ENCODE measurements at regions not wholly inside any gene's neighbourhood (a gene's known extent, or its start where the extent isn't known, plus 50 kb on each side); places are given as distances from the start of the nearest gene placed in this dataset.

DNA sequence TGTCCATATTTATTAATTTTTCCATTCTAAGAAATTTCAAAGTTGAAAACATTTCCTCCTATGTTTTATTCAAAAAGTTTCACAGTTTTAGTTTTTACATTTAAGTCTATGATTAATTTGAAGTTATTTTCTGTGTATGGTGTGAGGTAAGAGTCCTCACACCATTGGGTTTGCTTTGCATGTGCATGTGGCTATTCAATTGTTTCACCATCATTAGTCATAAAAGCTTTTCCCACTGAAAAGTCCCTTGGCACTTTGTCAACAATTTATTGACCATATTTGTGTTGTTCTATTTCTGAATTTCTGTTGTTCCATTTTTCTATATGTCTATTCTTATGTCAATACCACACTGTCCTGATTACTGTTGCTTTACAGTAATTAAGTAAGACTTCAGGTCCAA is 186.5 kb downstream of the KIF18A start (continued):
- TF ChIP-seq, protein P1, sequence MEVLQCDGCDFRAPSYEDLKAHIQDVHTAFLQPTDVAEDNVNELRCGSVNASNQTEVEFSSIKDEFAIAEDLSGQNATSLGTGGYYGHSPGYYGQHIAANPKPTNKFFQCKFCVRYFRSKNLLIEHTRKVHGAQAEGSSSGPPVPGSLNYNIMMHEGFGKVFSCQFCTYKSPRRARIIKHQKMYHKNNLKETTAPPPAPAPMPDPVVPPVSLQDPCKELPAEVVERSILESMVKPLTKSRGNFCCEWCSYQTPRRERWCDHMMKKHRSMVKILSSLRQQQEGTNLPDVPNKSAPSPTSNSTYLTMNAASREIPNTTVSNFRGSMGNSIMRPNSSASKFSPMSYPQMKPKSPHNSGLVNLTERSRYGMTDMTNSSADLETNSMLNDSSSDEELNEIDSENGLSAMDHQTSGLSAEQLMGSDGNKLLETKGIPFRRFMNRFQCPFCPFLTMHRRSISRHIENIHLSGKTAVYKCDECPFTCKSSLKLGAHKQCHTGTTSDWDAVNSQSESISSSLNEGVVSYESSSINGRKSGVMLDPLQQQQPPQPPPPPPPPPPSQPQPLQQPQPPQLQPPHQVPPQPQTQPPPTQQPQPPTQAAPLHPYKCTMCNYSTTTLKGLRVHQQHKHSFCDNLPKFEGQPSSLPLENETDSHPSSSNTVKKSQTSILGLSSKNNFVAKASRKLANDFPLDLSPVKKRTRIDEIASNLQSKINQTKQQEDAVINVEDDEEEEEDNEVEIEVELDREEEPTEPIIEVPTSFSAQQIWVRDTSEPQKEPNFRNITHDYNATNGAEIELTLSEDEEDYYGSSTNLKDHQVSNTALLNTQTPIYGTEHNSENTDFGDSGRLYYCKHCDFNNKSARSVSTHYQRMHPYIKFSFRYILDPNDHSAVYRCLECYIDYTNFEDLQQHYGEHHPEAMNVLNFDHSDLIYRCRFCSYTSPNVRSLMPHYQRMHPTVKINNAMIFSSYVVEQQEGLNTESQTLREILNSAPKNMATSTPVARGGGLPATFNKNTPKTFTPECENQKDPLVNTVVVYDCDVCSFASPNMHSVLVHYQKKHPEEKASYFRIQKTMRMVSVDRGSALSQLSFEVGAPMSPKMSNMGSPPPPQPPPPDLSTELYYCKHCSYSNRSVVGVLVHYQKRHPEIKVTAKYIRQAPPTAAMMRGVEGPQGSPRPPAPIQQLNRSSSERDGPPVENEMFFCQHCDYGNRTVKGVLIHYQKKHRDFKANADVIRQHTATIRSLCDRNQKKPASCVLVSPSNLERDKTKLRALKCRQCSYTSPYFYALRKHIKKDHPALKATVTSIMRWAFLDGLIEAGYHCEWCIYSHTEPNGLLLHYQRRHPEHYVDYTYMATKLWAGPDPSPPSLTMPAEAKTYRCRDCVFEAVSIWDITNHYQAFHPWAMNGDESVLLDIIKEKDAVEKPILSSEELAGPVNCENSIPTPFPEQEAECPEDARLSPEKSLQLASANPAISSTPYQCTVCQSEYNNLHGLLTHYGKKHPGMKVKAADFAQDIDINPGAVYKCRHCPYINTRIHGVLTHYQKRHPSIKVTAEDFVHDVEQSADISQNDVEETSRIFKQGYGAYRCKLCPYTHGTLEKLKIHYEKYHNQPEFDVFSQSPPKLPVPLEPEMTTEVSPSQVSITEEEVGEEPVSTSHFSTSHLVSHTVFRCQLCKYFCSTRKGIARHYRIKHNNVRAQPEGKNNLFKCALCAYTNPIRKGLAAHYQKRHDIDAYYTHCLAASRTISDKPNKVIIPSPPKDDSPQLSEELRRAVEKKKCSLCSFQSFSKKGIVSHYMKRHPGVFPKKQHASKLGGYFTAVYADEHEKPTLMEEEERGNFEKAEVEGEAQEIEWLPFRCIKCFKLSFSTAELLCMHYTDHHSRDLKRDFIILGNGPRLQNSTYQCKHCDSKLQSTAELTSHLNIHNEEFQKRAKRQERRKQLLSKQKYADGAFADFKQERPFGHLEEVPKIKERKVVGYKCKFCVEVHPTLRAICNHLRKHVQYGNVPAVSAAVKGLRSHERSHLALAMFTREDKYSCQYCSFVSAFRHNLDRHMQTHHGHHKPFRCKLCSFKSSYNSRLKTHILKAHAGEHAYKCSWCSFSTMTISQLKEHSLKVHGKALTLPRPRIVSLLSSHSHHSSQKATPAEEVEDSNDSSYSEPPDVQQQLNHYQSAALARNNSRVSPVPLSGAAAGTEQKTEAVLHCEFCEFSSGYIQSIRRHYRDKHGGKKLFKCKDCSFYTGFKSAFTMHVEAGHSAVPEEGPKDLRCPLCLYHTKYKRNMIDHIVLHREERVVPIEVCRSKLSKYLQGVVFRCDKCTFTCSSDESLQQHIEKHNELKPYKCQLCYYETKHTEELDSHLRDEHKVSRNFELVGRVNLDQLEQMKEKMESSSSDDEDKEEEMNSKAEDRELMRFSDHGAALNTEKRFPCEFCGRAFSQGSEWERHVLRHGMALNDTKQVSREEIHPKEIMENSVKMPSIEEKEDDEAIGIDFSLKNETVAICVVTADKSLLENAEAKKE (CRISPR knock-in tag; IDR thresholded peaks at IDR 0.05) = no peak
- no peak for TF ChIP-seq POLR2AphosphoS5 (IDR thresholded peaks at IDR 0.05; ENCODE audit: low read depth)
- TF ChIP-seq EZH2phosphoT487 (IDR thresholded peaks at IDR 0.05; ENCODE audit: unreplicated experiment) = no peak

DNA sequence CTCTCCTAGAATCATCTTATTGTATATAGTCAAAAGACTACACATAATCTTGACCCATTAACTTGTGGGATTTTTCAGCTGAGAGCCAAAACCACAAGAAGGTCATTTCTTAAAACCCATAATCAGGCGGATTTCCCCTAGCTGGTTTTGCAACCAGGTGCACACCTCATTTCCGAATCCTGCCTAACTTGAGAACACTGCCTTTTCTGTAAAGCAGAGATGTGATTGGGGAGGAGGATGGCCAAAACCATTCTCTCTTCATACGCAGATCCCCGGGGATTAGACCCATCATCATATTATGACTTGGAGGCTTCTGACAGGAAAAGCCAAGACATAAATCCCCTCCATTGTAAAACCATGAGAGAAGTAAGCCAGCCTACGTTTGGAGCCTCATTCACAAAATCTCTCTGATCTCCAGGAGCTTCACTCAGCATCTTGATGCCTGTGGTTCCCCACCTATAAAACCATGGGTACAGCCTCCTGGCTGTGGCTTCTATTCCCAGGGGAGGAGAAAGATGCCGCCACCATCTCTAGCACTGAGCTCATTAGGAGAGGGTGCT is 191.3 kb downstream of the KIF18A start:
- no peaks in the 10 kb centered on the region for H3K79me2 ChIP-seq (replicated peaks; ENCODE audit: insufficient read depth)
- H2AFZ ChIP-seq = no peak overlapping the region; the same call in 1 of the 2 replicates
- H3K36me3 Mint-ChIP-seq (ENCODE audit: low read depth) = no peaks in the 10 kb centered on the region
- H3K27ac Mint-ChIP-seq = no peak overlapping the region
- no peak overlapping the region for H3K4me3 ChIP-seq
- no peaks in the 10 kb centered on the region for H3K9me3 Mint-ChIP-seq
- no peaks in the 10 kb centered on the region for H3K27me3 ChIP-seq (ENCODE audit: insufficient read depth)
- ATAC-seq (no peak), DNase-seq (ENCODE audit: low spot score) (no peak)
- no peaks in the 10 kb centered on the region for H3K27me3 Mint-ChIP-seq (ENCODE audit: insufficient read depth, low read depth, poor library complexity)
- H3K4me3 Mint-ChIP-seq = no peak overlapping the region
- H3K4me2 ChIP-seq = no peak overlapping the region
- no peaks in the 10 kb centered on the region for H3K4me1 ChIP-seq (ENCODE audit: insufficient read depth)
- H3K9me2 ChIP-seq (ENCODE audit: insufficient read depth) = no peaks in the 10 kb centered on the region
- no peaks in the 10 kb centered on the region for H3K4me1 Mint-ChIP-seq
- H3K36me3 ChIP-seq (ENCODE audit: insufficient read depth) = no peaks in the 10 kb centered on the region
- H3K27ac ChIP-seq (ENCODE audit: low read depth) = no peak overlapping the region
- H4K20me1 ChIP-seq (replicated peaks; ENCODE audit: insufficient read depth) = no peaks in the 10 kb centered on the region
- H3F3A ChIP-seq (replicated peaks; ENCODE audit: low read depth) = no peaks in the 10 kb centered on the region
- TF ChIP-seq POLR2AphosphoS5 (IDR thresholded peaks at IDR 0.05; ENCODE audit: low read depth) (no peak), ZNF331 (CRISPR knock-in tag; IDR thresholded peaks at IDR 0.05; ENCODE audit: low read depth) (no peak), ZNF114 (CRISPR knock-in tag; IDR thresholded peaks at IDR 0.05) (no peak), NANOG (IDR thresholded peaks at IDR 0.05; ENCODE audit: borderline replicate concordance) (no peak), EZH2phosphoT487 (IDR thresholded peaks at IDR 0.05; ENCODE audit: unreplicated experiment) (no peak), JUNB (IDR thresholded peaks at IDR 0.05; ENCODE audit: unreplicated experiment) (no peak), STAT1 (IDR thresholded peaks at IDR 0.05; ENCODE audit: unreplicated experiment) (no peak), EZH2 (IDR thresholded peaks at IDR 0.05; ENCODE audit: low read depth, unreplicated experiment) (no peak)
- TF ChIP-seq, protein P2, sequence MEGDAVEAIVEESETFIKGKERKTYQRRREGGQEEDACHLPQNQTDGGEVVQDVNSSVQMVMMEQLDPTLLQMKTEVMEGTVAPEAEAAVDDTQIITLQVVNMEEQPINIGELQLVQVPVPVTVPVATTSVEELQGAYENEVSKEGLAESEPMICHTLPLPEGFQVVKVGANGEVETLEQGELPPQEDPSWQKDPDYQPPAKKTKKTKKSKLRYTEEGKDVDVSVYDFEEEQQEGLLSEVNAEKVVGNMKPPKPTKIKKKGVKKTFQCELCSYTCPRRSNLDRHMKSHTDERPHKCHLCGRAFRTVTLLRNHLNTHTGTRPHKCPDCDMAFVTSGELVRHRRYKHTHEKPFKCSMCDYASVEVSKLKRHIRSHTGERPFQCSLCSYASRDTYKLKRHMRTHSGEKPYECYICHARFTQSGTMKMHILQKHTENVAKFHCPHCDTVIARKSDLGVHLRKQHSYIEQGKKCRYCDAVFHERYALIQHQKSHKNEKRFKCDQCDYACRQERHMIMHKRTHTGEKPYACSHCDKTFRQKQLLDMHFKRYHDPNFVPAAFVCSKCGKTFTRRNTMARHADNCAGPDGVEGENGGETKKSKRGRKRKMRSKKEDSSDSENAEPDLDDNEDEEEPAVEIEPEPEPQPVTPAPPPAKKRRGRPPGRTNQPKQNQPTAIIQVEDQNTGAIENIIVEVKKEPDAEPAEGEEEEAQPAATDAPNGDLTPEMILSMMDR (conservative IDR thresholded peaks at IDR 0.05; ENCODE audit: low read depth in 2 of 2) = no peak
